AG09319 (cell line): ENCODE measurements at regions not wholly inside any gene's neighbourhood (a gene's known extent, or its start where the extent isn't known, plus 50 kb on each side); places are given as distances from the start of the nearest gene placed in this dataset.

Source experiments
- DNase-seq: peaks from one replicate; pipeline ENCODE4 v3.0.0-alpha.2; 2010; ENCODE audit warnings: low read depth; ENCODE audit errors: extremely low read depth
- CTCF ChIP-seq: IDR thresholded peaks from 2 replicates; pipeline ENCODE4 v1.5.1; 2011; ENCODE audit warnings: low read depth, mild to moderate bottlenecking, inconsistent platforms, low read length, moderate library complexity

GRCh38 chr2:106735807-106736206 lies 150.2 kb downstream of the ST6GAL2 start:
- DNase-seq: no peak
- TF ChIP-seq CTCF: no peak

- TF ChIP-seq CTCF: no peak
- DNase-seq: no peak
Measured at GRCh38 chr2:106736221-106736620, 149.7 kb downstream of the ST6GAL2 start.

- no peak for DNase-seq
- no peak for TF ChIP-seq CTCF
Measured at GRCh38 chr2:106745468-106745867, 140.5 kb downstream of the ST6GAL2 start.

GRCh38 chr2:106749823-106750222 lies 136.1 kb downstream of the ST6GAL2 start:
- TF ChIP-seq CTCF: no peak
- no peak for DNase-seq
